Lung (tissue), 11 donors: ENCODE measurements at regions not wholly inside any gene's neighbourhood (a gene's known extent, or its start where the extent isn't known, plus 50 kb on each side); places are given as distances from the start of the nearest gene placed in this dataset.
"Not testable (repeated sequence)": the region's sequence is repeated elsewhere in the genome, so short reads cannot be mapped to it uniquely, and the experiment has no call there.

Source experiments
- ATAC-seq: fragments of 200-7000 bp; cut with Tn5 transposase; one replicate; pipeline ENCODE4 v1.9.1; 2020; ENCODE audit warnings: moderate number of reproducible peaks; ENCODE audit not compliant: insufficient read depth, low FRiP score
- DNase-seq, 3 donors: peaks; one replicate each; pipeline ENCODE4 v3.0.0-alpha.2; 2013 to 2017
- H3K27ac ChIP-seq, 2 donors: one replicate each; pipeline ENCODE4 v1.5.1; 2013; ENCODE audit warnings: mild to moderate bottlenecking in 2 of 2, moderate library complexity in 2 of 2, control low read depth in 1 of 2, inconsistent platforms in 1 of 2, low read depth in 1 of 2, low read length in 1 of 2
- H3K27me3 ChIP-seq, 3 donors: one replicate each; pipeline ENCODE4 v1.5.1; 2013; ENCODE audit warnings: low read length in 2 of 3; ENCODE audit not compliant: control insufficient read depth in 3 of 3, insufficient read depth in 3 of 3
- H3K36me3 ChIP-seq, 4 donors: one replicate each; pipeline ENCODE4 v1.5.1; 2013; ENCODE audit warnings: low read length in 4 of 4, mild to moderate bottlenecking in 1 of 4, moderate library complexity in 1 of 4; ENCODE audit not compliant: control insufficient read depth in 4 of 4, insufficient read depth in 4 of 4
- H3K4me1 ChIP-seq, 5 donors: one replicate each; pipeline ENCODE4 v1.5.1; 2013; ENCODE audit warnings: low read length in 5 of 5, mild to moderate bottlenecking in 2 of 5, moderate library complexity in 1 of 5; ENCODE audit not compliant: control insufficient read depth in 5 of 5, insufficient read depth in 5 of 5
- H3K4me3 ChIP-seq: one replicate; pipeline ENCODE4 v1.5.1; 2013; ENCODE audit warnings: mild to moderate bottlenecking, control low read depth, moderate library complexity
- H3K9ac ChIP-seq, 2 donors: one replicate each; pipeline ENCODE4 v1.5.1; 2013; ENCODE audit warnings: low read length in 2 of 2, control low read depth in 1 of 2; ENCODE audit not compliant: insufficient read depth in 1 of 2
- H3K9me3 ChIP-seq, 4 donors: one replicate each; pipeline ENCODE4 v1.5.1; 2013; ENCODE audit warnings: low read length in 3 of 4, mild to moderate bottlenecking in 1 of 4, moderate library complexity in 1 of 4; ENCODE audit not compliant: control insufficient read depth in 4 of 4, insufficient read depth in 3 of 4
- WGBS, 2 donors: extraction: QIAGEN DNeasy Blood & Tissue Kit; methylation state at CpG; one replicate each; pipeline ENCODE4 v1.1.7; 2013; 5-methylcytosine and 5-hydroxymethylcytosine counted together
- TF ChIP-seq, protein P1 (sequence below): IDR thresholded peaks from 2 replicates; pipeline ENCODE4 v1.5.1; 2012; ENCODE audit warnings: mild to moderate bottlenecking; ENCODE audit errors: control extremely low read depth, extremely low read depth
- donor health status: control.
- donor health status: control.
- donor health status: Bipolar disorder and iron deficiency.
- donor health status: healthy.
- donor health status: DM: yes; HTN: yes; CAD: no.

DNA sequence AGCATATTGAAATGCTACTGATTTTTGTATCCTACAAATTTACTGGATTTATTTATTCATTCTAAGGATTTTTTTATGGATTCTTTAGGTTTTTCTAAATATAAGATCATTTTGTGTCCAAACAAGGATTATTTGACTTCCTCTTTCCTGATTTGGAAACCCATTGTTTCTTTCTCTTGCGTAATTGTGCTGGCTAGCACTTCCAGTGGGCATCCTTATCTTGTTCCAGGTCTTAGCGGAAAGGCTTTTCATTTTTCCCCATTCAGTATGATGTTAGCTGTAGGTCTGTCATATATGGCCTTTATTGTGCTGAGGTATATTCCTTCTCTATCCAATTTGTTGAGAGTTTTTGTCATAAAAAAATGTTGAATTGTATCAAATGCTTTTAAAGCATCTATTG is 57.2 kb upstream of the RHOJ start:
- no peaks in the 10 kb centered on the region for H3K27me3 ChIP-seq
- WGBS, 2 donors = 77 to 82% methylated on average over 2 of the region's 2 CpGs
- H3K27ac ChIP-seq = no peak overlapping the region
- H3K4me3 ChIP-seq = no peak overlapping the region
- ATAC-seq (no peak), DNase-seq (no peak)
- H3K9ac ChIP-seq = no peak overlapping the region
- TF ChIP-seq, protein P1, sequence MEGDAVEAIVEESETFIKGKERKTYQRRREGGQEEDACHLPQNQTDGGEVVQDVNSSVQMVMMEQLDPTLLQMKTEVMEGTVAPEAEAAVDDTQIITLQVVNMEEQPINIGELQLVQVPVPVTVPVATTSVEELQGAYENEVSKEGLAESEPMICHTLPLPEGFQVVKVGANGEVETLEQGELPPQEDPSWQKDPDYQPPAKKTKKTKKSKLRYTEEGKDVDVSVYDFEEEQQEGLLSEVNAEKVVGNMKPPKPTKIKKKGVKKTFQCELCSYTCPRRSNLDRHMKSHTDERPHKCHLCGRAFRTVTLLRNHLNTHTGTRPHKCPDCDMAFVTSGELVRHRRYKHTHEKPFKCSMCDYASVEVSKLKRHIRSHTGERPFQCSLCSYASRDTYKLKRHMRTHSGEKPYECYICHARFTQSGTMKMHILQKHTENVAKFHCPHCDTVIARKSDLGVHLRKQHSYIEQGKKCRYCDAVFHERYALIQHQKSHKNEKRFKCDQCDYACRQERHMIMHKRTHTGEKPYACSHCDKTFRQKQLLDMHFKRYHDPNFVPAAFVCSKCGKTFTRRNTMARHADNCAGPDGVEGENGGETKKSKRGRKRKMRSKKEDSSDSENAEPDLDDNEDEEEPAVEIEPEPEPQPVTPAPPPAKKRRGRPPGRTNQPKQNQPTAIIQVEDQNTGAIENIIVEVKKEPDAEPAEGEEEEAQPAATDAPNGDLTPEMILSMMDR = no peak
- H3K4me1 ChIP-seq = no peaks in the 10 kb centered on the region
- peaks cover 0 to 7% (median 3%) of the 10 kb centered on the region in 4 donors for H3K9me3 ChIP-seq
- H3K36me3 ChIP-seq = no peaks in the 10 kb centered on the region

DNA sequence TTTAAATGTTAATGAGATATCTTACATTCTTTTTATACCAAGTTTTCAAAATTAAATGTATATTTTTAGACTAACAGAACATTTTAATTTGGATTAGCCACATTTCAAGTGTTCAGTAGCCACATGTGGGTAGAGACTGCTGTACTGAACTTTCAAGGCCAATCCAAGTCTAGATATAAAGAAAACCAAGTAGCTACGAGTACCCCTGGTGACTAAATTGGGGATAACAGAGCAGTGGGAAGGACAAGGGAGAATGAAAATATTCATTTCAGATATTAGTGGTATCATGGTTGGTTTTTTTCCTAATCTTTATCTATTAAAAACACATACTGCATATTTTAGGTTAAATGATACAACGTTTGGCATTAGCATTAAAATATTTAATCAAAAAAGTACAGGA is 69.4 kb upstream of the RHOJ start:
- no peak overlapping the region for H3K4me3 ChIP-seq
- no peak for ATAC-seq
- 27 to 32% methylated on average over 2 of the region's 2 CpGs for WGBS, 2 donors
- TF ChIP-seq, protein P1 = no peak
- no peak overlapping the region for H3K27ac ChIP-seq
- H3K27me3 ChIP-seq = no peaks in the 10 kb centered on the region
- H3K9ac ChIP-seq = no peak overlapping the region
- peak in 2 of 3 donors; percentile 10 to 19 for DNase-seq
- H3K9me3 ChIP-seq = no peaks in the 10 kb centered on the region
- no peaks in the 10 kb centered on the region for H3K36me3 ChIP-seq
- no peaks in the 10 kb centered on the region for H3K4me1 ChIP-seq

DNA sequence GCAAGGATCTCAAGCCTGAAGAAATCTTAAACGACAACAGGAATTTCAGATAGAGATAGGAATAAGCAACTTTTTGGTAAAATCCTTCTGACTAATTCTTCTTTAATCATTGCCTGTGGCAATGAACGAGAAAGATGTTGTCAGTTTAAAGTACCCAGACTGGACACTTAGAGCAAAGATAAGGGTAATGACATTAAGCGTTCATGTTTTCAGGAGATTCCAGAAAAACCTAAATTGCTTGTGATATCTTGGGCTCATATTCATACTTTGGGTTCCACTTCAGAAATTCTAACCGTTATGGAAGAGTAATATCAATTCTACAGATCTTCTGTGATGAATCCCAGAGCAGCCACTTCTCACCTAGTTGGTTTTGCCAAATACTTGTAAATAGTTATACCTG is 73.7 kb upstream of the RHOJ start:
- Histone ChIP-seq H3K36me3 (no peaks in the 10 kb centered on the region), H3K9ac (no peak overlapping the region), H3K27ac (no peak overlapping the region), H3K9me3 (no peaks in the 10 kb centered on the region), H3K27me3 (no peaks in the 10 kb centered on the region), H3K4me3 (no peak overlapping the region), H3K4me1 (no peaks in the 10 kb centered on the region)
- TF ChIP-seq, protein P1 = no peak
- 81 to 88% methylated on average over 4 of the region's 4 CpGs for WGBS, 2 donors
- no peak for ATAC-seq
- no peak for DNase-seq

DNA sequence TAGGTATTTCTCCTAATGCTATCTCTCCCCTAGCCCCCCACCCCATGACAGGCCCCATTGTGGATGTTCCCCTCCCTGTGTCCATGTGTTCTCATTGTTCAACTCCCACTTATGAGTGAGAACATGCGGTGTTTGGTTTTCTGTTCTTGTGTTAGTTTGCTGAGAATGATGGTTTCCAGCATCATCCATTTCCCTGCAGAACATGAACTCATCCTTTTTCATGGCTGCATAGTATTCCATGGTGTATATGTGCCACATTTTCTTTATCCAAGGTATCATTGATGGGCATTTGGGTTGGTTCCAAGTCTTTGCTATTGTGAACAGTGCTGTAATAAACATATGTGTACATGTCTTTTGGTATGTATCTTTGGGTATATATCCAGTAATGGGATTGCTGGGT is 61.2 kb upstream of the KCNH5 start:
- not testable (repeated sequence) for H3K36me3 ChIP-seq, H3K9me3 ChIP-seq, H3K4me1 ChIP-seq, ATAC-seq, H3K27ac ChIP-seq, H3K9ac ChIP-seq, H3K4me3 ChIP-seq, H3K27me3 ChIP-seq, DNase-seq
- WGBS, 2 donors = 92 to 94% methylated on average over 1 of the region's 1 CpG
